HG03045 (cell line): ENCODE measurements at regions not wholly inside any gene's neighbourhood (a gene's known extent, or its start where the extent isn't known, plus 50 kb on each side); places are given as distances from the start of the nearest gene placed in this dataset.

Experiments used
- ATAC-seq: cut with Tn5 transposase; IDR thresholded peaks from one replicate; pipeline ENCODE4 v1.9.1; 2021; ENCODE audit warnings: mild to moderate bottlenecking, moderate library complexity; ENCODE audit not compliant: unreplicated experiment

- no peak for ATAC-seq
These were observed 292.4 kb upstream of the USP24 start for GRCh38 chr1:55507578-55507931.

DNA sequence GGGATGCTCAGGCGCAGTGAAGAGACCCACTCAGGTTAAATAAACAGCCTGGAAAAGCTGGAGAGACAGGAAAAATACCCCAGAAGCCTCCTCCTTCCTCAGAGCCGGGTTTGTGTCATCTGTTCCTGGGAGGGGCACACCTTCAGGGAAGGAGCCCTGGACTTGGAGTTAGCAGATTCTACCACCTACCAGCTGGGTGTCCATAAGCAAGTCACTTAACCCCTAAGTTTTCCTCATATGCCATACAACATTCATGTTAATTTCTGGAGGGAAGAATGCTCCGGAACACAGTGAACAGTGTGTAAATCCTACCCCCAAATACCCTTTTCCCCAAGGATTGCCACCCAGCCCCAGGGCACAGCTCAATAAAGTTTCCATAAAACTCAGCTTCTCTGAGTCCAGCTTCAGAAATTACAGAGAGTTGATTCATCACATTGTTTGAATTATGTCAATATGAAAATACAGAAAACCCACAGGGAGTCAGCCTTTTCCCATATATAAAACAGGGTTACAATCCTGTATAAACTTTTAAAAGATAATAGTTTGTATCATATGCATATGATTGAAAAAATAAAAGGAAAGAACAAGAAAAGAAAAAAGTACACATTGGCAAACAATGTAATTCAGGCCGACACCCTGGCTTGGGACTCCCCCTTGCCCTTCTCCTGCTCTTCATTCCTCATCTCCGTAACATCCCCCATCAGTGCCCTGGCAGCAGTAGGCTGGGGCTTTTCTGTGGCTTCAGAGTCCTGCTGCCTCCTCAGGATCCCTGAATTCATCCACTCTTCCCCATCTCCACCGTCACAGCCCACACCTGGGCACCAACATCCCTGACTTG lies 291.8 kb upstream of the USP24 start:
- ATAC-seq, result no peak

DNA sequence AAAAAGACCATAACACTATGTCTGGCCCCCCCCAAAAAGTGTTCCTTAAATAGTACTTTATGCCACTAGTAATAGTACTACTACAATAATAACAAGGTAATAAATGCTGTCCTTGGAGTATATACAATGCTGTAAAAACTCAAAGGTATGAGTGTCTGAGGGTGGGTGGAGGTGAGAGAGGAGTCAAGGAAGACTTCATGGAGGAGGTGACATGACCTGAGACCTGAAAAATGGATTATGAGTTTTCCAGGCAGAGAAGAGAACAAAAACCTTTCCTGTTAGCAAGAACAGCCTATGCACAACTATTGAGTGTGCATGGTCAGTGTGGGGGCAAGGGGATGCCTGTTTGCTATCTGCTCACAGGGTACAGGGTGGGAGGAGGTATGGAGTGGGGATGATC lies 290.2 kb upstream of the USP24 start:
- no peak for ATAC-seq

DNA sequence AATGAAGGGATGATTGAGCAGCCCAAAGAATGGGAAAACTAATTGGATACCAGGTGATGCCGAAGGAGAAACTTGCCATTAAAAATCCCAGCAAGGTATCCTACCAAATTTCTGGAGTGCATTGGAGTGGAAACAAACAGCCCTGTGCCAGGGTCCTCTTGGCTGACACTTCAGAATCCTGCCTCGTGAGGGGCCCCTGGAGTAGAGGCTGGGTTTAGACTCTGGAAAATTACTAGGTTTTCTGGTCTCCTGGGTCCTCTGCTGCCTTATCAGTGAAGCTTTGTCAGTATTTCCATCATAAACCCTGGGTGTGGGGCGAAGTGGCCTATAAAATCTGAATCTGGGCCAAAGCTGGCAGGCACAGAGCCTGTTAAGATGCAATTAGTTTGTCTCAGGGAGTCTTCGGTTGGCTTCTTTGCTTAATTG lies 289.2 kb upstream of the USP24 start:
- no peak for ATAC-seq

- ATAC-seq, result no peak
These were observed 288.6 kb upstream of the USP24 start for GRCh38 chr1:55503663-55504305.

DNA sequence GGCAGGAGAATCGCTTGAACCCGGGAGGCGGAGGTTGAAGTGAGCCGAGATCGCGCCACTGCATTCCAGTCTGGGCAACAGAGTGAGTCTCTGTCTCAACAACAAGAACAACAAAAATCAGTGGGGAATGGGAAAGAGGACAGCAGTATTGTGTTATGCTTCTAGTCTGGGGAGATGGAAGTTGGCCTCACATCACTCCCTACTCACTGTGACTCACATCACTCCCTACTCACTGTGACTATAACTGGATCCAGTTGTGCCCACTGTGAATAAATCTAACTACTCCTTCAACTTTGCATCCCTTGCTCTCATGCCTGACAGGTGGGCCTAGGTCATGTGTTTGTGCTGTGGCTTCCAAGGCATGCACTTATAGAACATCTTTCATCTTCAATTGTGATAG lies 285.4 kb upstream of the USP24 start:
- ATAC-seq, result no peak

DNA sequence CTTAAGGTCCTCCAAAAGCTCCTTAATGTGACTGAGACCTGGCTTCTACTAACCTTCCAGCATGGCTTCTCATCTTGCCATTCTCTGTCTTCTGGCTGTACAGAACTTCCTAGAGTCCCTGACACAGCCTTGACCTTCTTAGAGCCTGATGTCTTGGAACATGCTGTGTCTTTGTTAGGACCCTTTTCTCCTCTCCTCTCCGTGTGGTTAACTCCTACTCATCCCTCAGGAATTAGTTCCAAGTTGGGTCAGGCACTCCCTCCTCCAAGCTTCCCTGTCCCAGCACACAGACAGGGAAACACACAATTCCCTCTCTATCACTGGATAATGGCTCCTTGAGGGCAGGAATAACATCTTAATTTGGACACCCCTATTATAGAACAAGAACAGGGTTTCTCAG lies 275.4 kb upstream of the USP24 start:
- no peak for ATAC-seq

- no peak for ATAC-seq
These were observed 269.0 kb upstream of the USP24 start for GRCh38 chr1:55484173-55484572.

DNA sequence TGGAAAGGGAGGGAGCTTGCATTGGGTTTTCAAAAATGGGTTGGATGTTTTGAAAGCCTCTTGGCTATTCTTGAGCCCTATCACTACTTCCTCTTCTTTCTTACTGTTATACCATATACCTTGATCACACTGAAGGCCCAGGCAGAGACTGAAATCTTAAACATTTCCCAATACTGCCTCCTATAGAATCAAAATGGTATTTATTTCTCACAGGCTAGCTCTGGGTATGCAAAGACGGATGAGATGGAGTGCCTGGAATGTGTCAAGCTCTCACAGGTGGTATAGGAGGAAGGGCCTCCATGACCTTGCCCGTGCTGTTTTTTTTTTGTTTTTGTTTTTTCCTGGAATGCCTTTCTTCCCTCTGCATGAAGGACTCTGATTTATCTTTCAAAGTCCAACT lies 268.4 kb upstream of the USP24 start:
- no peak for ATAC-seq

DNA sequence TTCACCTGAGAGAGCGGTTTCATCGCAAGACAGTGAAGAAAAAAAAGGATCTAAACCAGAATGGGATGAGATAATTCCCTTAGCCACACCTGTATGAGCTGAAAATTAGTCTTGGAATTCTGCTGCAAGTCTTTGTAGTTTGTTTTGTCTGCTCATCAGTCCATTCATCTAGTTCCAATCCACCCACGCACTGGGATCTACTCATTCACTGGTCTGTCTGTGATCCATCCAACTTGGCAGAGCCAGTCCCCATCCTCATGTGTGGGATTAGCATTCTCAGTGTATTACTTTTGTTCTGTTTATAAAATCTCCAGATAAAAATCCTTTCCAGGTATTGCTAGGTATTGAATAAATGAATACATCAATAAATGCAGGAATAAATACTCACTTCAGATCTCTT lies 266.5 kb upstream of the USP24 start:
- ATAC-seq, result no peak

DNA sequence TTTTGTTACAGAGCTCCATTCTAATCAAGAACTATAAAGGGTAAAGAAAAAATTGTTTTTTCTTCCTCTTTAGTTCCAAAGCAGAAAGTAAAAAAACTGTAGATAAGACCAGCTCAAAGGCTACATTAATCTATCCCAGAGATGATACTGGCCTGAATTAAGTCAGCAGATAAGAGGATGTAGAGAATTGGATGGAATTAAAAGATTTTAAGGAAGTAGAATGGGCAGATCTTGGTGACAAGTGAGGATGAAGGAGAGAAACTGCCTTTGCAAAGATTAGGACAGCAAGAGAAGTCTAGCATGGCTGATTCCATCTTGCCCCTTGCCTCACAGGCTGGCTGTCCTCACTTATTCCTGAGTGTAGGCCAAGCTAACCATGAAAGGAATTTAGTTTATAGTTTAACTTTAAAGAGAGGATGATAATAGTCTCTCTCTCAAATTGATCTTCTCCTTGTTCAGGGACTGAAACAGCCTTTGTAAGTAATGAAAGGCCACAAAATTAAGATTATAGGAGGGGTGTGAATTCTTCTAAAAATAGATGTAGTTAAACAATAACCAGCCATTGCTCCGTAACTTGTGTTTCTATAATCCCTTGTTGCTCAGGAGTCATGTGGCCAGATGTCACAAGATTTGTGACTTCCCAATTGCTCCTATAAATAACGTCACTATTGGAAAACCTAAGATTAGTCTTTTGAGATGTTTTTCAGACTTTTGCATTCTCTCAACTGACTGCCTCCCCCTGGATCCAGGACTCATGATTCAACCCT lies 265.0 kb upstream of the USP24 start:
- no peak for ATAC-seq

DNA sequence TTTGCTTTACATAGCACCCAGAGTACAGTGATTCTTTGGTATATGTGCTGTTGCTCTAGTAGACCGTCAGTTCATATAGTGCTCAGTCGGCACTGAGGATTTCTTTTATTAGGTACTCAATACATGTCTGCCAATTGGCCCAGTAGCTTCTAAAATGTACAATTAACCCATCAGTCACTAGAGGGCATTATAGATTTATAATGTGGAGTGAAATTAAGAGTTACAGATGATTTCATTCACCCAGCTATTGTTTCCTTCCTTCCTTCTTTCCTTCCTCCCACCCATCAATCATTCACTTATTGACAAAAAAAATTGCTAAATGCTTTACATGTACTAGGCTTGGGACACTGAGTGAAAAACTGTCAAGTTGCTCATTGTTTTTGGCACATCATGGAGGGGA lies 263.6 kb upstream of the USP24 start:
- no peak for ATAC-seq

- no peak for ATAC-seq
These were observed 262.8 kb upstream of the USP24 start for GRCh38 chr1:55477953-55478352.

- ATAC-seq, result no peak
These were observed 261.4 kb upstream of the USP24 start for GRCh38 chr1:55476445-55477015.

GRCh38 chr1:55474168-55474786 lies 259.1 kb upstream of the USP24 start:
- no peak for ATAC-seq

DNA sequence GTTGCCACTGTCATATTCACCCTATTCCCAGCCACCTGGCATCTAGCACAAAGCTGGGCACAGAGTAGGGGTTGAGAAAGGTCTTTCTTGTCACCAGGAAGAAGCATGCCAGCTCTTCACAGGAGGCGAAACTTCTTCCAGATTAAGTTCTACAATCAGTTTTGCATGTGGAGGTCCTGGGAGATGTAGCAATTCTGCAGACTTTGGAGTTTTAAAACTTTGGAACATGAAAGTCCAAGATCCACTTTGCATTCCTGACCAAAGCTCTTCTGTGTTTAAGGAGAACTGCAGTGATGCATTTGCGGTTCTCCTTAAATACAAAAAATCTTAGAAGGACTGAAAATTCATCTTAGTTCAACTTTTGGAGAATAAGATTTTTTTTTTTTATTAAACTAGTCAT lies 258.5 kb upstream of the USP24 start:
- no peak for ATAC-seq

GRCh38 chr1:55472784-55473183 lies 257.6 kb upstream of the USP24 start:
- ATAC-seq, result no peak

DNA sequence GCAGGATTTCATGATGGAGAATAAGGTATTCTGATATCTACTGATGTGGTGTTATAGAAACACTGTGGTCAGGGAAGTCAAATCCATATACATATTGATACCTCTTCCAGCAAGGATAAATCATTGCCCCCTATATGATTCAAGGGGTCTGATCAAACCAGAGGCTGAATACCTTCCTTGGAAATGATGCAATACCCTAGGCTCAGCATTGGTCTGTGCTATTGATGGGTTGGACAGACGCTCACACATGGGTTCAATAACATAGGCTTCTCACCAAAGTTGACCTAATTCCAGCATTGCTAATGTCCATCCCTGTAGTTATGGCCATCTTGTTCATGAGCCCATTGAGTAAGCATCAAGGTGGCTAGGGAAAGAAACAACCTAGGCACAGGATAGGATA lies 257.0 kb upstream of the USP24 start:
- ATAC-seq, result no peak

GRCh38 chr1:55468142-55468795 lies 253.1 kb upstream of the USP24 start:
- no peak for ATAC-seq

DNA sequence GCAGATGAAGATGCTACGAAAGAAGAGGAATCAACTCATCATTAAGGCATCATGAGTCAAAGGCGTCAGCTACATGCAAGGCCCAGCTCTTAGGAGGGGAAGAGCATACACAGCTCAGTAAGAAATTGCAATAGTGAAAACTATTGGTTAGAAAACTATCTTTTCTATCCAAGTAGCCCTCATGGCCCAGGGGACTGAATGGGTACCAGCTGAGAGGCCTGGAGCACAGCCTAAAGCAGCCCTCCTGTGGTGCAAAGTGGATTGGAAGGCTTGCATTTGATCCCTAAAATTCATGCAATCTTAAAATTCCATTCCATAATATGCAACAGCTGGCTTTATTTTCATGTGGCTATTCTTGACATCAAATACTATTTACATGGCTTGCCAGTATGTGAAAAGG lies 251.8 kb upstream of the USP24 start:
- ATAC-seq, result no peak

GRCh38 chr1:55466373-55466772 lies 251.2 kb upstream of the USP24 start:
- no peak for ATAC-seq
